H9 (cell line): ENCODE measurements at regions not wholly inside any gene's neighbourhood (a gene's known extent, or its start where the extent isn't known, plus 50 kb on each side); places are given as distances from the start of the nearest gene placed in this dataset.

ENCODE experiments used
- DNase-seq: peaks from one replicate; pipeline ENCODE4 v3.0.0-alpha.2; 2017
- H2AFZ ChIP-seq: one replicate; pipeline ENCODE4 v1.6.1; 2013; ENCODE audit warnings: mild to moderate bottlenecking, low read length, control low read depth, moderate library complexity
- H2AK5ac ChIP-seq: 2 replicates; pipeline ENCODE4 v1.6.1; 2013; ENCODE audit warnings: low read length, control low read depth, mixed read lengths; ENCODE audit not compliant: insufficient read length
- H2BK120ac ChIP-seq: one replicate; pipeline ENCODE4 v1.6.1; 2013; ENCODE audit warnings: low read depth, mild to moderate bottlenecking, low read length, control low read depth, inconsistent platforms; ENCODE audit not compliant: poor library complexity, severe bottlenecking
- H2BK12ac ChIP-seq: 2 replicates; pipeline ENCODE4 v1.6.1; 2013; ENCODE audit warnings: low read length, control low read depth, mixed read lengths, low read depth; ENCODE audit not compliant: insufficient read length
- H2BK15ac ChIP-seq: 2 replicates; pipeline ENCODE4 v1.6.1; 2013; ENCODE audit warnings: low read depth, low read length, control low read depth
- H2BK20ac ChIP-seq: one replicate; pipeline ENCODE4 v1.6.1; 2013; ENCODE audit warnings: low read depth, mild to moderate bottlenecking, low read length, control low read depth, inconsistent platforms; ENCODE audit not compliant: poor library complexity, severe bottlenecking
- H2BK5ac ChIP-seq: 2 replicates; pipeline ENCODE4 v1.6.1; 2013; ENCODE audit warnings: low read length, control low read depth, mixed read lengths; ENCODE audit not compliant: insufficient read length
- H3K14ac ChIP-seq: 2 replicates; pipeline ENCODE4 v1.6.1; 2013; ENCODE audit warnings: low read length, control low read depth; ENCODE audit not compliant: insufficient read depth
- H3K18ac ChIP-seq: 2 replicates; pipeline ENCODE4 v1.6.1; 2013; ENCODE audit warnings: low read depth, mild to moderate bottlenecking, mixed read lengths, low read length, control low read depth; ENCODE audit not compliant: insufficient read length
- H3K23ac ChIP-seq: 2 replicates; pipeline ENCODE4 v1.6.1; 2013; ENCODE audit warnings: low read length, control low read depth, mixed read lengths, low read depth; ENCODE audit not compliant: insufficient read length
- H3K23me2 ChIP-seq: 2 replicates; pipeline ENCODE4 v1.6.1; 2013; ENCODE audit warnings: low read depth, mild to moderate bottlenecking, mixed read lengths, low read length, control low read depth; ENCODE audit not compliant: insufficient read length, poor library complexity, severe bottlenecking
- H3K27ac ChIP-seq: 2 replicates; pipeline ENCODE4 v1.5.1; 2013; ENCODE audit warnings: low read length, control low read depth, mixed read lengths, low read depth; ENCODE audit not compliant: insufficient read length
- H3K27me3 ChIP-seq: 2 replicates; pipeline ENCODE4 v1.6.1; 2013; ENCODE audit warnings: low read length, control low read depth, inconsistent platforms; ENCODE audit not compliant: insufficient read depth
- H3K4ac ChIP-seq: 2 replicates; pipeline ENCODE4 v1.6.1; 2013; ENCODE audit warnings: low read depth, mild to moderate bottlenecking, control low read depth, inconsistent platforms, low read length, moderate library complexity
- H3K4me1 ChIP-seq: 2 replicates; pipeline ENCODE4 v1.6.1; 2013; ENCODE audit warnings: low read length, control low read depth, inconsistent platforms; ENCODE audit not compliant: insufficient read depth
- H3K4me2 ChIP-seq: 2 replicates; pipeline ENCODE4 v1.6.1; 2013; ENCODE audit warnings: low read length, control low read depth, mixed read lengths; ENCODE audit not compliant: insufficient read length, insufficient read depth
- H3K56ac ChIP-seq: 2 replicates; pipeline ENCODE4 v1.6.1; 2013; ENCODE audit warnings: low read depth, mild to moderate bottlenecking, mixed read lengths, low read length, control low read depth; ENCODE audit not compliant: insufficient read length
- H3K79me1 ChIP-seq: 2 replicates; pipeline ENCODE4 v1.6.1; 2013; ENCODE audit warnings: low read depth, mild to moderate bottlenecking, moderate library complexity, low read length, control low read depth, inconsistent platforms; ENCODE audit not compliant: insufficient read depth, poor library complexity, severe bottlenecking
- H3K79me2 ChIP-seq: 2 replicates; pipeline ENCODE4 v1.6.1; 2013; ENCODE audit warnings: low read length, control low read depth, inconsistent platforms; ENCODE audit not compliant: insufficient read depth
- H3K9ac ChIP-seq: 2 replicates; pipeline ENCODE4 v1.6.1; 2013; ENCODE audit warnings: low read length, control low read depth, mixed read lengths; ENCODE audit not compliant: insufficient read length; ENCODE audit errors: extremely low read depth
- H3K9me3 ChIP-seq: one replicate; pipeline ENCODE4 v1.6.1; 2013; ENCODE audit warnings: low read depth, low read length, inconsistent platforms; ENCODE audit not compliant: control insufficient read depth
- H3T11ph ChIP-seq: one replicate; pipeline ENCODE4 v1.6.1; 2013; ENCODE audit warnings: mild to moderate bottlenecking, low read length, control low read depth, inconsistent platforms
- H4K20me1 ChIP-seq: one replicate; pipeline ENCODE4 v1.6.1; 2013; ENCODE audit not compliant: control insufficient read depth, insufficient read length, insufficient read depth
- H4K5ac ChIP-seq: 2 replicates; pipeline ENCODE4 v1.6.1; 2013; ENCODE audit warnings: low read depth, mild to moderate bottlenecking, mixed read lengths, low read length, control low read depth; ENCODE audit not compliant: insufficient read length
- H4K8ac ChIP-seq: replicated peaks from 2 replicates; pipeline ENCODE4 v1.6.1; 2013; ENCODE audit warnings: low read length, control low read depth, mixed read lengths, low read depth; ENCODE audit not compliant: insufficient read length
- H4K91ac ChIP-seq: 2 replicates; pipeline ENCODE4 v1.6.1; 2013; ENCODE audit warnings: low read depth, mild to moderate bottlenecking, moderate library complexity, mixed read lengths, low read length, control low read depth; ENCODE audit not compliant: insufficient read length
- H3K27ac Mint-ChIP-seq, 3 experiments: 2 replicates in 2 of 3; 3 replicates in 1 of 3; pipeline ENCODE4 v1.8.0; 2020 to 2021; ENCODE audit warnings: mixed read lengths in 3 of 3, mild to moderate bottlenecking in 1 of 3, moderate library complexity in 1 of 3
- H3K27me3 Mint-ChIP-seq: 2 replicates; pipeline ENCODE4 v1.8.0; 2021; ENCODE audit warnings: low read depth, mild to moderate bottlenecking, moderate library complexity, mixed read lengths
- H3K36me3 Mint-ChIP-seq, 3 experiments: 2 replicates in 2 of 3; 3 replicates in 1 of 3; pipeline ENCODE4 v1.8.0; 2020 to 2021; ENCODE audit warnings: low read depth in 3 of 3, mixed read lengths in 3 of 3; ENCODE audit not compliant: insufficient read depth in 1 of 3
- H3K4me1 Mint-ChIP-seq, 2 experiments: 2 replicates each; pipeline ENCODE4 v1.8.0; 2020; ENCODE audit warnings: mixed read lengths in 2 of 2
- H3K4me3 Mint-ChIP-seq, 2 experiments: 2 replicates in 1 of 2; 3 replicates in 1 of 2; pipeline ENCODE4 v1.8.0; 2020 to 2021; ENCODE audit warnings: mild to moderate bottlenecking in 2 of 2, mixed read lengths in 2 of 2, moderate library complexity in 1 of 2
- H3K9me3 Mint-ChIP-seq, 2 experiments: 2 replicates in 1 of 2; 3 replicates in 1 of 2; pipeline ENCODE4 v1.8.0; 2020; ENCODE audit warnings: mild to moderate bottlenecking in 2 of 2, mixed read lengths in 2 of 2, moderate library complexity in 1 of 2
- WGBS: extraction: QIAGEN DNeasy Blood & Tissue Kit; methylation state at CpG from one replicate; pipeline ENCODE4 v1.1.7; 2013; ENCODE audit warnings: missing lambda C conversion rate, low lambda C conversion rate, mixed read lengths; ENCODE audit not compliant: insufficient read length; ENCODE audit errors: extremely low coverage; 5-methylcytosine and 5-hydroxymethylcytosine counted together
- TF ChIP-seq, protein P1 (sequence below): fragments of 200-600 bp; sonication (generic); conservative IDR thresholded peaks from 3 replicates; pipeline ENCODE4 v1.8.0; 2021; ENCODE audit warnings: antibody characterized with exemption, mild to moderate bottlenecking

DNA sequence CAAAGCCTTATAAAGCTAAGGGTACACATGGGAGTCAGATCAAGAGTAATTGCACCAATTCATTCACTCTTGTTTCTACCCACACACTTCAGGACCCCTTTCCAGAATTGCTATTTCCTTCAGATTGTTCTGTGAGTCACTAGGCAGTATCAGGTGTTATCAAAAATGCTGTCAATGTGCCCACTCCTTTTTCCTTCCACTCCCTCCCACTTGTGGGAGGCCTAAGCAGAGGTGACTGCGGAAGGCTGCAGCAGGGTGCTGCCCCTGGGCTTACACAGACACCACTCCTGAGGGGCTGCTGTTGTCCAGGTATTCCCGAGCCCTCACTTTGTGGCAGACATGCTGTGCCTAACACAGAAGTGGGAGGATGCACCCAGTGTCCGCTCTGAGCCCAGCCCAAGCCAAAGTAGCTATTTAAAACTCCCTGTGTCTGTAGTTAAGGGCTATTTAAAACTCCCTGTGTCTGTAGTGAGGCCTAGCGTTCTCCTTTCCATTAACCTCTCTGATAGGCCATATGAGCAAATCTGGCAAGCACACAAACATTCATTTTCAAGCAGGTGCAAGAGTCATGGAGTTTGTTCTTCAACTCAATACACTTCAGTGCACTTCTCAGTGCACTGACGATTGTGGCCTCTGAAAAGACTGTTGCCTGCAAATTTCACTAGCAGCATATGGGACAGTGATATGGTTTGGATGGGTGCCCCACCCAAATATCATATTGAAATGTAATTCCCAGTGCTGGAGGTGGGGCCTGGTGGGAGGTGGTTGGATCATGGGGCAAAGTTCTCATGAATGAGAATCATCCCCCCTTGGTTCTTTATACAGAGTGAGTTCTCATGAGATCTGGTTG lies 117.8 kb downstream of the PHLDA1 start:
- no peaks in the 10 kb centered on the region for H3K79me2 ChIP-seq
- H3K14ac ChIP-seq = no peak overlapping the region
- Mint-ChIP-seq H3K27me3 (no peaks in the 10 kb centered on the region), H3K4me1 (peaks cover 19 to 24% of the 10 kb centered on the region in 2 experiments), H3K27ac (no peak overlapping the region), H3K9me3 (peaks cover 0 to 3% of the 10 kb centered on the region in 2 experiments; a peak in 2 of 5 replicates), H3K36me3 (peaks cover 0 to 2% (median 0%) of the 10 kb centered on the region in 3 experiments; a peak in 2 of 7 replicates), H3K4me3 (no peak overlapping the region)
- H3K27ac ChIP-seq = no peak overlapping the region
- H4K8ac ChIP-seq = no peak overlapping the region
- no peak overlapping the region for H3K23ac ChIP-seq
- no peaks in the 10 kb centered on the region for H3K27me3 ChIP-seq
- no peak for DNase-seq
- H2BK15ac ChIP-seq = no peak overlapping the region
- H3K9ac ChIP-seq = no peak overlapping the region
- H3K9me3 ChIP-seq = no peaks in the 10 kb centered on the region
- H3K4me2 ChIP-seq = no peak overlapping the region
- H3K79me1 ChIP-seq = no peaks in the 10 kb centered on the region
- H3K23me2 ChIP-seq = no peaks in the 10 kb centered on the region
- no peak overlapping the region for H3K4ac ChIP-seq
- H2AFZ ChIP-seq = no peak overlapping the region
- no peak overlapping the region for H3K18ac ChIP-seq
- no peaks in the 10 kb centered on the region for H4K20me1 ChIP-seq
- no peaks in the 10 kb centered on the region; the same call in 1 of the 2 replicates for H3K4me1 ChIP-seq
- H2AK5ac ChIP-seq = no peak overlapping the region
- no peak overlapping the region for H2BK12ac ChIP-seq
- H3T11ph ChIP-seq = no peak overlapping the region
- TF ChIP-seq, protein P1, sequence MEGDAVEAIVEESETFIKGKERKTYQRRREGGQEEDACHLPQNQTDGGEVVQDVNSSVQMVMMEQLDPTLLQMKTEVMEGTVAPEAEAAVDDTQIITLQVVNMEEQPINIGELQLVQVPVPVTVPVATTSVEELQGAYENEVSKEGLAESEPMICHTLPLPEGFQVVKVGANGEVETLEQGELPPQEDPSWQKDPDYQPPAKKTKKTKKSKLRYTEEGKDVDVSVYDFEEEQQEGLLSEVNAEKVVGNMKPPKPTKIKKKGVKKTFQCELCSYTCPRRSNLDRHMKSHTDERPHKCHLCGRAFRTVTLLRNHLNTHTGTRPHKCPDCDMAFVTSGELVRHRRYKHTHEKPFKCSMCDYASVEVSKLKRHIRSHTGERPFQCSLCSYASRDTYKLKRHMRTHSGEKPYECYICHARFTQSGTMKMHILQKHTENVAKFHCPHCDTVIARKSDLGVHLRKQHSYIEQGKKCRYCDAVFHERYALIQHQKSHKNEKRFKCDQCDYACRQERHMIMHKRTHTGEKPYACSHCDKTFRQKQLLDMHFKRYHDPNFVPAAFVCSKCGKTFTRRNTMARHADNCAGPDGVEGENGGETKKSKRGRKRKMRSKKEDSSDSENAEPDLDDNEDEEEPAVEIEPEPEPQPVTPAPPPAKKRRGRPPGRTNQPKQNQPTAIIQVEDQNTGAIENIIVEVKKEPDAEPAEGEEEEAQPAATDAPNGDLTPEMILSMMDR = no peak
- H2BK20ac ChIP-seq = no peak overlapping the region
- H4K91ac ChIP-seq = no peak overlapping the region
- no CpG with 5 or more reads among the region's 5 CpGs for WGBS
- H4K5ac ChIP-seq = no peak overlapping the region
- H2BK120ac ChIP-seq = no peak overlapping the region
- no peak overlapping the region for H2BK5ac ChIP-seq
- H3K56ac ChIP-seq = no peak overlapping the region
